ENCODE measurements at regions not wholly inside any gene's neighbourhood (a gene's known extent, or its start where the extent isn't known, plus 50 kb on each side); places are given as distances from the start of the nearest gene placed in this dataset.

DNA sequence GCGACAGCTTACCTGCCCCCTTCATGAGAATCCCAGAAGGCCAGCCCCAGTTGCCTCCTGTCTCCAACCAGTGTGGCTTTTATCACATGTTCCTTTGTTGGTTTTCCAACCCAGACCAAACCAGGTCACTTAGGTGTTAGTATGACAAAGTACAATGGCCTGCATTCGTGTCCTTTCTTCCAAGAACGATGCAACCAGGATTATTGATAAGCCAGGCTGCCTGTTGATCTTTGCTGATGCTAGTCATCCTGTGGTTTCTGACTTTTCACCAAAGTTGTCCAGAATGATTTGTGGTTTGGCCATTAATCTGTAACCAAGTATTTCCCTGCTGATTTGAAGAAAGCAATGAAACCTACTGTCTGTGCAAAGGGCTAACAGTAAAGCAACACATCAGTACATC, 191.4 kb downstream of the CYLD start (continued):
- TF ChIP-seq, protein P1, sequence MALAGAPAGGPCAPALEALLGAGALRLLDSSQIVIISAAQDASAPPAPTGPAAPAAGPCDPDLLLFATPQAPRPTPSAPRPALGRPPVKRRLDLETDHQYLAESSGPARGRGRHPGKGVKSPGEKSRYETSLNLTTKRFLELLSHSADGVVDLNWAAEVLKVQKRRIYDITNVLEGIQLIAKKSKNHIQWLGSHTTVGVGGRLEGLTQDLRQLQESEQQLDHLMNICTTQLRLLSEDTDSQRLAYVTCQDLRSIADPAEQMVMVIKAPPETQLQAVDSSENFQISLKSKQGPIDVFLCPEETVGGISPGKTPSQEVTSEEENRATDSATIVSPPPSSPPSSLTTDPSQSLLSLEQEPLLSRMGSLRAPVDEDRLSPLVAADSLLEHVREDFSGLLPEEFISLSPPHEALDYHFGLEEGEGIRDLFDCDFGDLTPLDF (CRISPR knock-in tag; IDR thresholded peaks at IDR 0.05), result no peak
- TF ChIP-seq MYBL2 (CRISPR knock-in tag; IDR thresholded peaks at IDR 0.05) (no peak), ZNF416 (CRISPR knock-in tag; IDR thresholded peaks at IDR 0.05) (no peak)

GRCh38 chr16:50932348-50932935, 190.6 kb downstream of the CYLD start:
- Mint-ChIP-seq H3K27ac (no peak overlapping the region), H3K9me3 (peaks cover 7% of the 10 kb centered on the region; the same call in 1 of the 2 replicates), H3K4me1 (peaks cover 7% of the 10 kb centered on the region; the same call in 1 of the 2 replicates), H3K4me3 (no peak overlapping the region), H3K36me3 (no peaks in the 10 kb centered on the region), H3K27me3 (ENCODE audit: low read depth) (no peaks in the 10 kb centered on the region)
- POLR2A ChIA-PET, result no interaction called here
- no peak for DNase-seq (ENCODE audit: low spot score)
- ATAC-seq, result no peak
- no peak for TF ChIP-seq JAZF1 (CRISPR knock-in tag; IDR thresholded peaks at IDR 0.05)
- no peak for TF ChIP-seq AR (CRISPR knock-in tag; IDR thresholded peaks at IDR 0.05)
- no peak for TF ChIP-seq SOX15 (CRISPR knock-in tag; IDR thresholded peaks at IDR 0.05)
- no peak for TF ChIP-seq ELF4 (CRISPR knock-in tag; IDR thresholded peaks at IDR 0.05; ENCODE audit: low read depth)
- TF ChIP-seq MLX (CRISPR knock-in tag; IDR thresholded peaks at IDR 0.05), result no peak
- TF ChIP-seq ZNF317 (CRISPR knock-in tag; IDR thresholded peaks at IDR 0.05; ENCODE audit: borderline replicate concordance, low read depth), result no peak
- TF ChIP-seq SP1 (CRISPR knock-in tag; conservative IDR thresholded peaks at IDR 0.05), result no peak
- CTCF ChIA-PET, result no interaction called here

GRCh38 chr16:50928065-50928464, 186.2 kb downstream of the CYLD start:
- DNase-seq (ENCODE audit: low spot score) (no peak), ATAC-seq (no peak)
- H3K36me3 Mint-ChIP-seq, result no peaks in the 10 kb centered on the region
- ChIA-PET POLR2A (no interaction called here), CTCF (no interaction called here)
- no peaks in the 10 kb centered on the region for H3K27me3 Mint-ChIP-seq (ENCODE audit: low read depth)
- no peak overlapping the region for H3K27ac Mint-ChIP-seq
- H3K9me3 Mint-ChIP-seq, result no peaks in the 10 kb centered on the region
- H3K4me1 Mint-ChIP-seq, result peaks cover 10% of the 10 kb centered on the region; the same call in 1 of the 2 replicates
- no peak overlapping the region for H3K4me3 Mint-ChIP-seq
- TF ChIP-seq NR2C2 (CRISPR knock-in tag; IDR thresholded peaks at IDR 0.05) (no peak), IRF2 (CRISPR knock-in tag; IDR thresholded peaks at IDR 0.05; ENCODE audit: borderline replicate concordance, low read depth) (no peak), GRHL2 (CRISPR knock-in tag; IDR thresholded peaks at IDR 0.05; ENCODE audit: insufficient replicate concordance, severe bottlenecking) (no peak), ATF1 (CRISPR knock-in tag; IDR thresholded peaks at IDR 0.05) (no peak), RELA (CRISPR knock-in tag; IDR thresholded peaks at IDR 0.05; ENCODE audit: borderline replicate concordance) (no peak), TP53 (CRISPR knock-in tag; IDR thresholded peaks at IDR 0.05) (no peak), ZBTB21 (CRISPR knock-in tag; IDR thresholded peaks at IDR 0.05; ENCODE audit: borderline replicate concordance) (no peak)
- TF ChIP-seq, protein P2, sequence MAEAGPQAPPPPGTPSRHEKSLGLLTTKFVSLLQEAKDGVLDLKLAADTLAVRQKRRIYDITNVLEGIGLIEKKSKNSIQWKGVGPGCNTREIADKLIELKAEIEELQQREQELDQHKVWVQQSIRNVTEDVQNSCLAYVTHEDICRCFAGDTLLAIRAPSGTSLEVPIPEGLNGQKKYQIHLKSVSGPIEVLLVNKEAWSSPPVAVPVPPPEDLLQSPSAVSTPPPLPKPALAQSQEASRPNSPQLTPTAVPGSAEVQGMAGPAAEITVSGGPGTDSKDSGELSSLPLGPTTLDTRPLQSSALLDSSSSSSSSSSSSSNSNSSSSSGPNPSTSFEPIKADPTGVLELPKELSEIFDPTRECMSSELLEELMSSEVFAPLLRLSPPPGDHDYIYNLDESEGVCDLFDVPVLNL (CRISPR knock-in tag; IDR thresholded peaks at IDR 0.05; ENCODE audit: borderline replicate concordance, low read depth), result no peak
- TF ChIP-seq, protein P3, sequence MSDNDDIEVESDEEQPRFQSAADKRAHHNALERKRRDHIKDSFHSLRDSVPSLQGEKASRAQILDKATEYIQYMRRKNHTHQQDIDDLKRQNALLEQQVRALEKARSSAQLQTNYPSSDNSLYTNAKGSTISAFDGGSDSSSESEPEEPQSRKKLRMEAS (CRISPR knock-in tag; IDR thresholded peaks at IDR 0.05), result no peak

All from WTC11 (cell line).